ENCODE measurements at regions not wholly inside any gene's neighbourhood (a gene's known extent, or its start where the extent isn't known, plus 50 kb on each side); places are given as distances from the start of the nearest gene placed in this dataset.

DNA sequence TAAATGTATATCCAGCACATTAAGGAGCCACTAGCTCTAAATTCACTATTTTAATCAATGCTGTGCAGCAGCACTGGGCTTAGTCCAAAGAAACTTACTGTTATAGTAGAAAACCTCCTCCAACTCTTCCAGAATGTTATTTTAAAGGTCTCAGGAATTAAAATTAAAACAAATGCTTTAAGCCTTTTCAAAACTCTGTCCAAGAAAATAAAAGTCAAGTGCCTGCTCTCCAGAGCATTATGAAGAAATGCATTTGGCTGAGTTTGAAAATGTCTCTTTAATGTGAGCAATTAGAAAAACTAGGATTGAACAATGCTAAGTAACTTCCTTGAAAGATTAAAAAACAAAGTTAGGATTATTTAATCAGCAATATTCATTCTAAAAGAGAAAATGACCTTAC lies 322.4 kb upstream of the DCN start:
- TF ChIP-seq CTCF (IDR thresholded peaks at IDR 0.05; ENCODE audit: control insufficient read depth, extremely low read depth, insufficient read depth) = no peak
- H3K4me3 ChIP-seq (ENCODE audit: low read depth, low read length) = no peak overlapping the region
- DNase-seq (ENCODE audit: low read depth) = no peak

- H3K4me3 ChIP-seq (ENCODE audit: low read depth, low read length) = no peak overlapping the region
- no peak for DNase-seq (ENCODE audit: low read depth)
- no peak for TF ChIP-seq CTCF (IDR thresholded peaks at IDR 0.05; ENCODE audit: control insufficient read depth, extremely low read depth, insufficient read depth)
Measured at GRCh38 chr12:91502208-91502607, 319.6 kb upstream of the DCN start.

GRCh38 chr12:91496337-91496736 lies 313.7 kb upstream of the DCN start:
- no peak overlapping the region for H3K4me3 ChIP-seq (ENCODE audit: low read depth, low read length)
- DNase-seq (ENCODE audit: low read depth) = no peak
- TF ChIP-seq CTCF (IDR thresholded peaks at IDR 0.05; ENCODE audit: control insufficient read depth, extremely low read depth, insufficient read depth) = no peak

- DNase-seq (ENCODE audit: low read depth) = no peak
- no peak for TF ChIP-seq CTCF (IDR thresholded peaks at IDR 0.05; ENCODE audit: control insufficient read depth, extremely low read depth, insufficient read depth)
- no peak overlapping the region for H3K4me3 ChIP-seq (ENCODE audit: low read depth, low read length)
Measured at GRCh38 chr12:91493308-91493707, 310.7 kb upstream of the DCN start.

GRCh38 chr12:91492648-91493047 lies 310.0 kb upstream of the DCN start:
- DNase-seq (ENCODE audit: low read depth) = no peak
- no peak for TF ChIP-seq CTCF (IDR thresholded peaks at IDR 0.05; ENCODE audit: control insufficient read depth, extremely low read depth, insufficient read depth)

DNA sequence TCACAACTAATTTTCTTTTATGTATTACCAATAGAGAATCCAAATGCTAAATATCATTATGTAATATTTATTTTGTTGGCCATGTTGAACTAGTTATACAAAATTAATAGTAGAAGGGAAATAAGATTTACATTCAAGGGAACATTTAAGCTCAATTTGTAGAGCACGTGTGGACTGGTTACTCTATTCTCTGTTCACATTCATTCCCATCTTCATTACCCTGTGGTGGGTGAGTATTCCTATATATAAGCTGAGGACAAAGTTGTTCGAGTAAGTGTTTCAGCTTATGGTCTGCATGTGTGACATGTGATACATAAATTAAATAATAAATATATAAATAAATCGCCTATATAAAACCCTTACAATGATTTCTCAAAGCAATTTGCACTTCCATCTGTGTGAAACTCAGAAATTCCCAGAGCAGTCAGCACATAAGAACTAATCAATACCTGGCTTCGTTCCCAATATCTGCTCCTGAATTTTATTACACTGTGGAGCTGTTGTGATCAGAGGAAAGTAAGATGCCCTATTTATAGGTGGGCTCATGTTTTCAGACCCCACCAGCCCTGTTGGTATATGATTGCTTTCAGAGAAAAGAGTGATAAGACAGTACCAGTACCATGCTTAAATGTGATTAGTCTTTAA lies 308.2 kb upstream of the DCN start:
- H3K4me3 ChIP-seq (ENCODE audit: low read depth, low read length) = no peak overlapping the region
- no peak for DNase-seq (ENCODE audit: low read depth)
- no peak for TF ChIP-seq CTCF (IDR thresholded peaks at IDR 0.05; ENCODE audit: control insufficient read depth, extremely low read depth, insufficient read depth)

More at GRCh38 chr12:91492648-91493047, 310.0 kb upstream of the DCN start:
- no peak overlapping the region for H3K4me3 ChIP-seq (ENCODE audit: low read depth, low read length)

DNA sequence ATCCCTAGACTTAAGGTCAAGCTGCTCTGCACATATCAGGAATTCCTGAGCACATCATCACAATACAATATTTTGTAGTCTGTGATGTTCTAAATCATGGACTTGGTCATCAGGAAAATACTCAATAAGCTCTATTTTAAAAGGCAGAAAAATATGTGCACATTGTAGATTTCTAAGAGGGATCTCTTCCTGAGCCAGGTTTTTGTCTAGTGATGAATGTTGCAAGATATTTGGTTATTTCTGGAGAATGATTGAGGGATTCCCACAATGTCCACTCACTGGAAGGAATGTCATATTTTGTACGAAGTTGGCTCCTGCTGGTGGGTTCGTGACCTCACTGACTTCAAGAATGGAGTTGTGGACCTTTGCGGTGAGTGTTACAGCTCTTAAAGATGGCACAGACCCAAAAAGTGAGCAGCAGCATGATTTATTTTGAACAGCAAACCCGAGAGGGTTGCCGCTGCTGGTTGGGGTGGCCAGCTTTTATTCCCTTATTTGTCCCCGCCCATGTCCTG lies 300.9 kb upstream of the DCN start:
- TF ChIP-seq CTCF (IDR thresholded peaks at IDR 0.05; ENCODE audit: control insufficient read depth, extremely low read depth, insufficient read depth) = no peak
- no peak overlapping the region for H3K4me3 ChIP-seq (ENCODE audit: low read depth, low read length)
- DNase-seq (ENCODE audit: low read depth) = no peak
